ENCODE measurements at regions not wholly inside any gene's neighbourhood (a gene's known extent, or its start where the extent isn't known, plus 50 kb on each side); places are given as distances from the start of the nearest gene placed in this dataset.

DNA sequence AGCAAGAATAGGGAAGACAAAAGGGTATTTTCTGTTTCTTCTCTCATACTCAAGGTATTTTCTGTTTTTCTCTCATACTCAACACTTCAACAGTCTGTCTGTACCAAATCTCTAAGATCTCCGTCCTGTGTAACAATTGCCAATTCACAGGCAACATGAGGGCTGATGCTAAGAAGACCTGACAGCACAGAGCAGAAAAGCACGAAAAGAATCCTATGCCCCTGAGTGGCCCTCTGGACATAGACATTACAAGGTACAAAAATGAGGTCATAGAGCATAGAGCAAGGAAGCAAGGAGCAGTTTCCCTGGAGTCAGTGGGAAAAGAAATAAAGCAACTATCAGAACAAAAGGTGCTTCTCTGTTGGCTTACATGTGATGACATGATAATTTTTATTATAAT is 1612.6 kb upstream of the CELF4 start:
- no peak overlapping the region for H3K4me3 ChIP-seq (ENCODE audit: control insufficient read depth, low read depth, low read length)
- no peak for DNase-seq (ENCODE audit: low read depth)
- TF ChIP-seq, protein P1, sequence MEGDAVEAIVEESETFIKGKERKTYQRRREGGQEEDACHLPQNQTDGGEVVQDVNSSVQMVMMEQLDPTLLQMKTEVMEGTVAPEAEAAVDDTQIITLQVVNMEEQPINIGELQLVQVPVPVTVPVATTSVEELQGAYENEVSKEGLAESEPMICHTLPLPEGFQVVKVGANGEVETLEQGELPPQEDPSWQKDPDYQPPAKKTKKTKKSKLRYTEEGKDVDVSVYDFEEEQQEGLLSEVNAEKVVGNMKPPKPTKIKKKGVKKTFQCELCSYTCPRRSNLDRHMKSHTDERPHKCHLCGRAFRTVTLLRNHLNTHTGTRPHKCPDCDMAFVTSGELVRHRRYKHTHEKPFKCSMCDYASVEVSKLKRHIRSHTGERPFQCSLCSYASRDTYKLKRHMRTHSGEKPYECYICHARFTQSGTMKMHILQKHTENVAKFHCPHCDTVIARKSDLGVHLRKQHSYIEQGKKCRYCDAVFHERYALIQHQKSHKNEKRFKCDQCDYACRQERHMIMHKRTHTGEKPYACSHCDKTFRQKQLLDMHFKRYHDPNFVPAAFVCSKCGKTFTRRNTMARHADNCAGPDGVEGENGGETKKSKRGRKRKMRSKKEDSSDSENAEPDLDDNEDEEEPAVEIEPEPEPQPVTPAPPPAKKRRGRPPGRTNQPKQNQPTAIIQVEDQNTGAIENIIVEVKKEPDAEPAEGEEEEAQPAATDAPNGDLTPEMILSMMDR (conservative IDR thresholded peaks at IDR 0.05; ENCODE audit: control insufficient read depth, insufficient read depth, low read depth, low read length) = no peak

DNA sequence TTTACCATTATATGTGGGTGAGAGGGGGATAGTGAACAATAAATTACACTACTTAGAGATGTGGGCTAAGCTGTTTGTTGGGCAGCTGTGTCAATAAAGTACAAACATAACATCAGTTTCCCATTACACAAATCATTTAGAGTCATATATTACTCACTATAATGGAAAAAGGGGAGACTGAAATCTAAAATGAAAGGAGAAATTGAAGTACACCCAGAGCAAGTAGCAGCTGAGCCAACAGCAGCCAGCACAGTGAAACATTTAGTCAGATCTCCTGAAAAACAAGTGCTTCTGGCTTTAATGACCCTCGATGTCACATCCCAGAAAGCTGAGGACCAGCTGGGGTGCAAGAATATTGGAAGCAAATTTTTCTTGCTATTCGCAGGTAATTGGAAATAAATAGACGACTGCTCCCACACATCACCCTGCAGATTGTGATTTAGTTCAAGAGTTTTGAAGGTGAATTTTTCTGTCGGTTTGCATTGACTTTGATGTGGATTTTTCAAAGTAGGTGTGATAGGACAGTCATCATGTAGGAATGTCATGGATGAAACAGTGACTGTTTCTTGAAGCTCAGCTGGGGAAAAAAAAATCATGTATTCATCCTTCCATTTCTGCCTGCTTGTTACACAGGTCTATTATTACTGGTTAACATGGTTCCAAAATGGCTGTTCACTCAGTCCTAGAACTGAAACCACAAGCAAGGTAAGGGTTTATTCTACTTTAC is 1607.3 kb upstream of the CELF4 start:
- H3K4me3 ChIP-seq (ENCODE audit: control insufficient read depth, low read depth, low read length) = no peak overlapping the region
- TF ChIP-seq, protein P1 (conservative IDR thresholded peaks at IDR 0.05; ENCODE audit: control insufficient read depth, insufficient read depth, low read depth, low read length) = no peak
- DNase-seq (ENCODE audit: low read depth) = no peak

DNA sequence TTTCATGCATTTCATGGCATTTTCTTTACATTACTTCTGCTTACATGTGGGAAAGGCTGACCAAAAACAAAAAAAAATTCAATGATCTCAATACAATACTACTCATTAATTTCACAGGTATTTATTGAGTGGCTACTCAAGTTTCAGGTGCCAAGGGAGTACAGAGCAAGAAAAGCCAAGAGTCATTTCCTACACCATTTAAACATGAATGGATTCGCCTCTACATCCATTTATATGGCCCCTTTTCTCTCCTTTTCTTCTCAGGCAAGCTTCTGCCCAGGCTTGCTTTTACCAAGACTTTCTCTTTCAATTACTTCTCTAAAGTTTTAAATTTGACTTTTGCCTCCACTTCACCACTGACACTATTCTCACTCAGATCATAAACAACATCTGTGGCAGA is 1603.1 kb upstream of the CELF4 start:
- TF ChIP-seq, protein P1 (conservative IDR thresholded peaks at IDR 0.05; ENCODE audit: control insufficient read depth, insufficient read depth, low read depth, low read length) = no peak
- H3K4me3 ChIP-seq (ENCODE audit: control insufficient read depth, low read depth, low read length) = no peak overlapping the region
- no peak for DNase-seq (ENCODE audit: low read depth)

DNA sequence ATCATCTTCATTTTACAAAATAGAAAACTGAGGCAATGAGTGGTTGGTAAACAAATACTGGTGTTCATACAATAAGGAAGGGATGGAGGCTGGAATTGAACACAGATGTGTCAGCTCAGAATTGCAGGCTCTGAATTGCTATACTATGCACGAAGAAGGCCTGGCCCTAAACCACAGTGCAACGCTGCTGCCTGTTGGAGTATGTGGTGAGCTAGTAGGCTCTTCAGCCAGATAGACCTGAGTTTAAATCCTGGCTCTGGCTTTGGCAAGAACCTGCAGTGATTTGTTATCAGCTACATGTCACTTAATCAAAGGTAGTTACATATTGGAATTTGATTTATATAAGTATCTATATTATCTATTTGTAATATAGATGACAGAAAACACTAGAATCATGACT is 1602.4 kb upstream of the CELF4 start:
- TF ChIP-seq, protein P1 (conservative IDR thresholded peaks at IDR 0.05; ENCODE audit: control insufficient read depth, insufficient read depth, low read depth, low read length) = no peak

DNA sequence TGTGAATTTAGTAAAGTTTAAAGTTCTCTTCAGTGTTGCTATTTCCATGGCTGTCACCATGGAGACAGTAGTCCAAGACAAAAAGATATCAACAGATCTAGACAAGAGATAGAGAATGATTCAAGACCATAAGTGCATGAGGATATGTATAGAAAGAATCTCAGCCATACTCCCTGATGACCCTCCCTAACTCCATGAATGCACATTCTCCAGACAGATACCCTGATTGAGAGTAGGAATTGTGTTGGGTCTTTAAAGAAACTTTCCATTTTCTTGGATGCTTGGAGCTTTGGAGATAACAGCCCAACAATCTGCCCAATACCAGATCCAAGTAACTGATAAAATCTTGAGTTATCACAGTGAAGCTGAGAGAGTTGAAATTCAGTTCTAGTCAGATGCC is 1601.2 kb upstream of the CELF4 start:
- no peak for DNase-seq (ENCODE audit: low read depth)
- TF ChIP-seq, protein P1 (conservative IDR thresholded peaks at IDR 0.05; ENCODE audit: control insufficient read depth, insufficient read depth, low read depth, low read length) = no peak
- H3K4me3 ChIP-seq (ENCODE audit: control insufficient read depth, low read depth, low read length) = no peak overlapping the region

More for the DNA sequence above, 1602.4 kb upstream of the CELF4 start:
- H3K4me3 ChIP-seq (ENCODE audit: control insufficient read depth, low read depth, low read length) = no peak overlapping the region
- DNase-seq (ENCODE audit: low read depth) = no peak

DNA sequence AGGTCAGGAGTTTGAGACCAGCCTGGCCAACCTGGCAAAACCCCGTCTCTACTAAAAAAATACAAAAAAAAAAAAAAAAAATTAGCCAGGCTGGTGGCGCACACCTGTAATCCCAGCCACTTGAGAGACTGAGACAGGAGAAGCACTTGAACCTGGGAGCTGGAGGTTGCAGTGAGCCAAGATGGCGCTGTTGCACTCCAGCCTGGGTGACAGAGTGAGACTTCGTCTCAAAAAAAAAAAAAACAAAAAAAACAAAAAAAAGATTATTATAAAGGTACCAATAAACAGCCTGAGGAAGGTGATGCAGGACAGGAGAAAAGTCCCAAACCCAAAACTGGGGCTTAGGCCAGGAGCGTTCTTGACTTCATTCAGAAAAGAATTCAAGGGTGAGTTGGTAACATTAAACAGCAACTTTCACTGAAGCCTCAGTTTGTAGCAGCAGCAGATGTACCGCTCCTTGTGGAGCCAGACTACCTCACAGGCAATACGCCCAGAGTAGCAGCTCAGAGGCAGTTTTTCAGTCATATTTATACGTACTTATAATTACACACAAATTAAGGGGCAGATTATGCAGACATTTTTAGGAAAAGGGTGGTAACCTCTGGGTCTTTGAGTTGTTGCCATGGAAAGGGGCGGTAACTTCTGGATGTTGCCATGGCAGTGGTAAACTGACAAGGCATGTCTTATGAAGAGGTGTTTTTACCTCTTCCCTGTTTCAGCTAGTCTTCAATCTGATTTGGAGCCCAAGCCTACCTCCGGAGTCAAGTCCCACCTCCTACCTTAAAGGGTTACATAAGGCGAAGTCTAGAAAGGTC is 1596.6 kb upstream of the CELF4 start:
- H3K4me3 ChIP-seq (ENCODE audit: control insufficient read depth, low read depth, low read length) = no peak overlapping the region
- TF ChIP-seq, protein P1 (conservative IDR thresholded peaks at IDR 0.05; ENCODE audit: control insufficient read depth, insufficient read depth, low read depth, low read length) = no peak
- DNase-seq (ENCODE audit: low read depth) = no peak

Data from fibroblast of mammary gland (primary cell).